MM.1S (cell line): ENCODE measurements at regions not wholly inside any gene's neighbourhood (a gene's known extent, or its start where the extent isn't known, plus 50 kb on each side); places are given as distances from the start of the nearest gene placed in this dataset.

ENCODE experiments used
- EZH2 ChIP-seq: fragments of 300-600 bp; sonication (generic); optimal IDR thresholded peaks from 2 replicates; pipeline ENCODE3; 2017; ENCODE audit warnings: low read depth, mild to moderate bottlenecking, antibody characterized with exemption, low read length, mixed read lengths
- EZH2phosphoT487 ChIP-seq: fragments of 300-600 bp; sonication (generic); IDR thresholded peaks from 2 replicates; pipeline ENCODE4 v1.6.1; 2018; ENCODE audit warnings: antibody characterized with exemption, low read length
- TF ChIP-seq, protein P1 (sequence below): fragments of 300-600 bp; sonication (generic); IDR thresholded peaks from 2 replicates; pipeline ENCODE4 v1.5.1; 2016; ENCODE audit warnings: antibody characterized with exemption, low read length, mixed read lengths

DNA sequence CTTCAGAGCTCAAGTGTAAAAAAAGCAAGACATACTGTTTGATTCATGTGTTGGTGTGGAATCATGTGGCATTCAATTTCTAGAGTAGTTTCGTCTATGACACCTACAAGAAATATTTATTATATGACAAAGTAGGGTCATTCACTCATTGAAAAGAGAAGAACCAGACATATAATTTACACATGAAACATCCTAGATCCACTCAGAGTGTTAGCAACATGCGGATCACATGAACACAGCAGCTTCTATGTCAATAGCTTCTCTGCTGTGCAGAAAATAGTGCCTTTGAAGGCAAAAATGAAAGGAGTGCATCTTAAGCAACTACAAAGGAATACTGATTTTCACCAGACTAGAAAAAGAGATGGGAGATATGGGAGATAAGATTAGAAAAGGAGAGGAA is 569.8 kb downstream of the RPS29 start:
- TF ChIP-seq EZH2 (no peak), EZH2phosphoT487 (no peak)
- TF ChIP-seq, protein P1, sequence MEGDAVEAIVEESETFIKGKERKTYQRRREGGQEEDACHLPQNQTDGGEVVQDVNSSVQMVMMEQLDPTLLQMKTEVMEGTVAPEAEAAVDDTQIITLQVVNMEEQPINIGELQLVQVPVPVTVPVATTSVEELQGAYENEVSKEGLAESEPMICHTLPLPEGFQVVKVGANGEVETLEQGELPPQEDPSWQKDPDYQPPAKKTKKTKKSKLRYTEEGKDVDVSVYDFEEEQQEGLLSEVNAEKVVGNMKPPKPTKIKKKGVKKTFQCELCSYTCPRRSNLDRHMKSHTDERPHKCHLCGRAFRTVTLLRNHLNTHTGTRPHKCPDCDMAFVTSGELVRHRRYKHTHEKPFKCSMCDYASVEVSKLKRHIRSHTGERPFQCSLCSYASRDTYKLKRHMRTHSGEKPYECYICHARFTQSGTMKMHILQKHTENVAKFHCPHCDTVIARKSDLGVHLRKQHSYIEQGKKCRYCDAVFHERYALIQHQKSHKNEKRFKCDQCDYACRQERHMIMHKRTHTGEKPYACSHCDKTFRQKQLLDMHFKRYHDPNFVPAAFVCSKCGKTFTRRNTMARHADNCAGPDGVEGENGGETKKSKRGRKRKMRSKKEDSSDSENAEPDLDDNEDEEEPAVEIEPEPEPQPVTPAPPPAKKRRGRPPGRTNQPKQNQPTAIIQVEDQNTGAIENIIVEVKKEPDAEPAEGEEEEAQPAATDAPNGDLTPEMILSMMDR = no peak
